GM19395 (cell line): ENCODE measurements at regions not wholly inside any gene's neighbourhood (a gene's known extent, or its start where the extent isn't known, plus 50 kb on each side); places are given as distances from the start of the nearest gene placed in this dataset.
"Not testable (repeated sequence)": the region's sequence is repeated elsewhere in the genome, so short reads cannot be mapped to it uniquely, and the experiment has no call there.

Source experiments
- ATAC-seq: cut with Tn5 transposase; IDR thresholded peaks from one replicate; pipeline ENCODE4 v1.9.1; 2021; ENCODE audit warnings: mild to moderate bottlenecking, moderate library complexity; ENCODE audit not compliant: unreplicated experiment

GRCh38 chr21:28483301-28484035 lies 509.2 kb downstream of the LTN1 start:
- ATAC-seq: no peak

DNA sequence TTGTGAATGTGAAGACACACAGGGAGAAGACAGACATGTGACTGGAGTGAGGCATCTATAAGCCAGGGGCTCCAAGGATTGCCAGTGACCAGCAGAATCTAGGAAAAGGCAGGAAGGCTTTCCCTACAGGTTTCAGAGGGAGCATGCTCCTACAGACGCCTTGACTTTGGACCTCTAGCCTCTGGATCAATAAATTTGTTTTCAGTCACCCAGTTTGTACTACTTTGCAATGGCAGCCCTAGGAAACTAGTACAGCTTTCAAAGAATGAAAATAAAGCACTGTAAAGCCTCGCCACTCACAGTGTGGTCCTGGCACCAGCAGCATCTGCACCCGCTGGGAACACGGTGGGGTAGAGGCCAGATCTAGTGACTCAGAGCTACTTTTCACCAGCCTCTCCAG lies 510.0 kb downstream of the LTN1 start:
- ATAC-seq: no peak

DNA sequence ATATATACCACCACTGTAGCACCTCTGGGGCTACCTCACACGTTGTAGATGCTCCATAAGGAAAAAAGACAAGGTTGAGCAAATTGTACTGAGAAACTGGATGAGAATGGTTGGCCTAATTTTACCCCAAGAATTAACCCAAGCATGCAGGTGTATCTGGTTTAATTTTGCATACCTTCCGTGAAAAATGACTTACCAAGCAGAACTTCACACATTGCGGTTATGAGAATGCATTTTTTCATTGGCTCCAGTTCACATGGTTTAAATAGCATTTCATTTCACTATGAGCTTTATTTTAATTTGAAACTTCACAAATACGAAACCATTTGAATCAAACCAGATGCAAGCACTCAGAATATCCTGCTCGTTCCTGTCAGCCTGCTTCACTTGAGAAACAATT lies 512.2 kb downstream of the LTN1 start:
- peak; percentile 73 for ATAC-seq

DNA sequence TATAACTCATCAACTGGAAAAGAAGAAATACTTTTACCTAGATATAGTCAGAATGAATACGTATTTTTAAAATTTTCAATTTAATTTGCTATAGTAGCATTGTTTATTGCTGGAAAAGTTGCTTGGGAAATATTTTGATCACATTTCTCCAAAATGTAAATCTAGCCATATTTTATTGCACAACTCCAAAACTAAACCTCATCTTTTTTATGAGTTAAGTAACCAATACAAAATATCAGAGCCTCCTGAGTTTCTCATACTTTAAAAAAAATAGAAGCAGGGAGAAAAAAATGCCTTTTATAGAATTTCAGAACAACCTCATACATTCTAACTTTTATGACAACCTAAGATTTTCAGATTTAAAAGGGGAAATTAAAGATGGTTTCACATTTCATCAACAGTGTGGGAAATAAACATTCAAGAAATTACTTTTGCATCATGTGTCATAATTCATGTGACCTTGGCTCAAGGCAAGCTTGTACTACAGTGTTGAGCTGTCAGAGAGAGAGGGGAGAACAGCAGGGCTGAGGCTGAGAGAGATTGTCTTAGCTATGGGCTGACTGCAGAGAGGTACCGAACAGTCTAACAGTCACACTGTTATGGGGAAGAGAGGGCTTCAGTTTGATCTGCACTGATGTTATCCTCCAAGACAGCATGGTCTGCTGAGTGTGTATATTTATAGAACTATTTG lies 519.0 kb downstream of the LTN1 start:
- peak; percentile 64 for ATAC-seq

DNA sequence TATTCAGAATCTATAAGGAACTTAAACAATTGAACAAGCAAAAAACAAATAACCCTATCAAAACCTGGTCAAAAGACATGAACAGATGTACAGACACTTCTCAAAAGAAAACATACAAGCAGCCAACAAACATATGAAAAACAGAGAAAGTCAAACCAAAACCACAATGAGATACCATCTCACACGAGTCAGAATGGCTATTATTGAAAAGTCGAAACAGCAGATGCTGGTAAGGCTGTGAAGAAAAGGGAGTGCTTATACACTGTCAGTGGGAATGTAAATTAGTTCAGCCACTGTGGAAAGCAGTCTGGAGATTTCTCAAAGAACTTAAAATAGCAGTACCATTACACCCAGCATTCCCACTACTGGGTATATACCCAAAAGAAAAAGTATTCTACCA lies 520.1 kb downstream of the LTN1 start:
- not testable (repeated sequence) for ATAC-seq

DNA sequence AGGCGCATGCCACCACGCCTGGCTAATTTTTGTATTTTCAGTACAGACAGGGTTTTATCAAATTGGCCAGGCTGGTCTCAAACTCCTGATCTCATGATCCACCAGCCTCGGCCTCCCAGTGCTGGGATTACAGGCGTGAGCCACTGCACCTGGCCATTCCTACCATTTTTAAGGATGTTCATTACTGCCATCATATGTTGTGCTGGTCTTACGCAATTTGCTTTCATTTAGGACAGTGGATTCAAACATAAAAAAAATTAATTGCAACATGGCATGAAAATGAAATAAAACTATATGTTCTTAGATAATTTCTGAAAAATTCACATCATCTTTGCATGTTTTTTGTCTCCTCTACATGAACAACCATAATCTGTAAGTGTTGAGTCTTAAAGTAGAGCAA lies 527.7 kb downstream of the LTN1 start:
- ATAC-seq: no peak

DNA sequence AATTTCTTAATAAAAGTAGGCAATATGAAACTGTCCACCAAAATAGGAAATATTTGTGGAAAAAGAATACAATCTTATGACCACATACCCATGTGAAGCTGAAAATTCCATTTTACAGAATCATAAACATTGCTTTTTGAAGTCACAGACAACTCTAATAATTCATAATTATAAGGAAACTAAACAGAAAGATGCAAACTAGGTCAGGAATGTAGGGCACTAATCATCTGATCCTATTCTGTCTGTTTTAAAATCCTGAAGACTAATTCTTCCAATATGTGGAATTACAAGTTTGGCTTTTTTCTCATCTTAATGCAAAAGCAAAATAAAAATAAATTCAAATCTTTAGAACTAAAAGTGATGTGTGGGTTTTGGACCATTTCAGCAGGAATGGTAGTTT lies 528.6 kb downstream of the LTN1 start:
- no peak for ATAC-seq

- no peak for ATAC-seq
These were observed 533.5 kb downstream of the LTN1 start for GRCh38 chr21:28459193-28459592.

DNA sequence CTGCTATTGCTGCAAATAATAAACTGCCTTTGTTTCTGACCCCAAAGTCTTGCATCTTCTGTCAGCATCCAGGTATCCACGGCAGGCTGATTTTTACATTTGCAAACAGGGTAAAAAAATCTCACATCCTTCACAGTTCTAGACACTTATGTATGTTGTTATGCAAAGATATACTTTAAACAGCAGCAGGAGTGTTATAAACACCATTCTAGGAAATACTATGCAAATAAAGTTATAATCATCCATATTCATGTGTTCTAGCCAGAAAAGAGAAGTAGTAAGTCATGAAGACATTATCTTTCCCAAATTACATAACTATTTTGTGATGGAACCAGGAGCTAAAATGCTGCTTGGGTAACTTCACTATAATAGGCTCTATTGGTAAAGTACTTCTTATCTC lies 534.2 kb downstream of the LTN1 start:
- ATAC-seq: no peak

DNA sequence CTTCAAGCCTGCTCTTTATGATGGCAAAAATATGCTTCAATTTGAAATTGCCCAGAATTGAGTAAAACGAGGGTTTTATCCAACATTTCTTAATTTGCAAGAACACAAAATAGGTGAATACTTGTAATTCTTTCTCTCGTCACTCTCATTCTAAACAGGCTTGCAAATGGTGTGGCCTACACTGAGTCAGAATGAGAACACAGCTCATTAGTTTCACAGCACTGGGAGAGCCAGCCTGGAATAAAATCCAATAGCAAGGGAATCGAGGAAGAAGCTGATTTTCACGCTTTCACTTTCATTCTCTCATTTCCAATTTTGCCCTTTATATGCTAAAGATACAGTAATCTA lies 537.5 kb downstream of the LTN1 start:
- no peak for ATAC-seq

DNA sequence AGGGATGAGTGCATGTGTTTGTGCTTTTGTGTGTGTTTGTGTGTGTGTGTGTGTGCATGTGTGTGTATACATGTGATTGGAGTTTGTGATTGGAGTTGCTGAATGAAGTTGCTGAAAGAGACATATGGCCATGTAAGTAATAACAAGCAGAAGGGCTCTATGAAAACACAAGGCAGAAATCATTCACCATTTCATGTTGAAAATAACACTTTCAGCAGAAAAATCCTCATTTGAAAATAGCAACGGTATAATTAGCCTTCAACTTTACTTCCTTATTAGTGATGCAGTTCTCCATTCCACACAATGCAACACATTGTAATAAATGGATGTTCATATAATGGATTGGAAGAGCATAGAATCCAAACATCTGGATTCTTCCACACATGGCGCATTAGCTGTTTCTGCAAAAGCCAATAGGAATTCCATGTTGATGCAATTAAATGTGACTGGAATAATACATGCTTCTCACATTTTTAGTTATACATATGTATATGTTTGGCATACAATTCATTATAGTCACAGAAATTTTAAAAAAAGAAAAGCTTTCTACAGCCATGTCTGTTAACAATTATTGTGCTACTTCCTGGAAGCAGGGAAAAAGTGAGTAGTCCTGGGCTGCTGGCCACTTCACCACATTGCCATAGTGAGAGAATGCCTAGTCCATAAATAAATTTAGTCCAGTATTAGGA lies 538.0 kb downstream of the LTN1 start:
- no peak for ATAC-seq

DNA sequence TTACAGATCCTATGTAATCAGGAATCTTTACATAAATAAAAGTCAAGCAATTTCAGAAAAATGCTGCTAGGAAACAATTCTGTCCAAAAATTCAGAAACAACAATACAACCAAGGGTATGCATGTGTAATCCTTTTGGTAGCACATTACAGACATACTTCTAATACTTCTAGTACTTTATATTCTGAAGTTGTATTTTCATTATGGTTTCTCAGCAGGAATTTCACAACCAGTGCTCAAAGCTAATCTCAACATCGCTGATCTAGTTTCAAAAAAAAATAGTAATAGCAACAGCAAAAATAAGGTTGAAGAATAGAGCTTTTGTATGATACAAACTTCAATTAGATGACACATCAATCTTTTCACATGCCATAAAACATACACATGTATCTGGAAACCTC lies 545.2 kb downstream of the LTN1 start:
- ATAC-seq: no peak

GRCh38 chr21:28445141-28445830 lies 547.4 kb downstream of the LTN1 start:
- no peak for ATAC-seq

GRCh38 chr21:28444557-28444956 lies 548.1 kb downstream of the LTN1 start:
- no peak for ATAC-seq

DNA sequence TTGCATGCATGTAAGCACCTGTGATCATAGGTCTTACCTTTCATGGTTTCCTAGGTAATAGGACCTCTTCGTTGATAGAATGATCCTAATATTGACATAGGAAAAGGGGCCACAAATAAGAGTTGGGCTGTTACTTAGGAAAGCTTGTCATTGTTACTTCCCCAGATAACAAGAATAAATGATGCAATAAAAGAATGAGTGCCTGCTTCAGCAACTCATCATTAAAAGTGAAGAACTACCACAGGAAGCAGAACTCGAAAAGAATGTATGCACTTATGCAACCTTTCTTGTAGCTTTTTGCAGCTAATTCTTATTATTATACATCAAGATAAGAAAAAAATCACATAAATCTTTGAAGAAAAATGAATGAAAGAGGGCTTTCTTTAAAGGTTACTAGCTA lies 548.6 kb downstream of the LTN1 start:
- no peak for ATAC-seq

DNA sequence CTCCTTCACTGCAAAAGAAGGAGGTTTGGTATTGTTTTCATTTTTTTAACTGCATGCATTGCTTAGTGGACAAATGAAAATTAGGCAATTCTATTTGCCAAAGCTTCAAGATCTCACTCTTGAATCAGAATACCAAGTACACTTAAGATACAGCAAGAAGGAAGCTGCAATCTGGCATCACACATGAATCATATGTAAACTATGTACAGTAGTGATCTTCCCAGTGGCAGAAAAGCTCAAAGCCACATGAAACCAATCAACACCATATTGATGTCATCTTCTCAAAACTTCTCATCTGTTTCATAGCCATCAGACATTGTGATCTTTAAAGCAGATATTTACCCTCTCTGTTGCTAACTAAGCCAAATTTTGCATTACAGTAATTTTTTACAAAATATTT lies 550.1 kb downstream of the LTN1 start:
- no peak for ATAC-seq

DNA sequence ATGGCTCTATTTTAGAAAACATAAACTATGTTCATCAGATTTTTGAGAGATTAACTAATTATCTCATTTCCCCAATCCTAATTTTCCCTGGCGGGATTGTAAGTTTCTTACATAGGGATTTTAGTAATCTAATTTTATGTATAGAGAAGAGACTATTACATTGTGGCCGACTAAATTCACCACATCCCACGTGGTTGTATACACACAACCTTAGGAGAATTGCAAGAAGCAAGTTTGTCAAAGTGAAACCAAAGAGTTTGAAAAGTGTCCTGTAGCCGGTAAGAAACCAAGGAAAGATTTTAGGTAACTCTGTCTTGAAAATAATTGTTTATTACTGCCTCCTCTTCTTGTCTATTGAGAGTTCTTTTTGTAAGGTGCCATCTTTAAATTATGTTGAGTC lies 550.6 kb downstream of the LTN1 start:
- no peak for ATAC-seq

DNA sequence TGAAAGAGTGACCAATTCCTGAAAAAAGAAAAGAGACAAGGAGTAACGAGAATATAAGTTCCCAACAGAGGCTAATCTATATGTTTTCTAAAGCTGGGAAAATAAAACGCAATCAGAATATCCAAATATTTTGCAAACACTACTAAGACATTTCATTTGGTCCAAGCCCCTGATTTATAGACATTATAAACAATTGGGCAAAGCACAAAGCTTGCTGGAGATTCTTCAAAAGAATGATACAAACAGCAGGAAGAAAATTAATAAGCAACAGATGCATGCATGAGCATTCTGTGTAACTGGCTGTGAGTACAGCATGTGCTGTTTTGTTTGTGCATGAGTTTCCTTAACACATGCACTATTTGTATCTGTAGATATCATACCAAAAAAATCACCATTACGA lies 552.9 kb downstream of the LTN1 start:
- no peak for ATAC-seq

- no peak for ATAC-seq
These were observed 553.4 kb downstream of the LTN1 start for GRCh38 chr21:28439251-28439650.

DNA sequence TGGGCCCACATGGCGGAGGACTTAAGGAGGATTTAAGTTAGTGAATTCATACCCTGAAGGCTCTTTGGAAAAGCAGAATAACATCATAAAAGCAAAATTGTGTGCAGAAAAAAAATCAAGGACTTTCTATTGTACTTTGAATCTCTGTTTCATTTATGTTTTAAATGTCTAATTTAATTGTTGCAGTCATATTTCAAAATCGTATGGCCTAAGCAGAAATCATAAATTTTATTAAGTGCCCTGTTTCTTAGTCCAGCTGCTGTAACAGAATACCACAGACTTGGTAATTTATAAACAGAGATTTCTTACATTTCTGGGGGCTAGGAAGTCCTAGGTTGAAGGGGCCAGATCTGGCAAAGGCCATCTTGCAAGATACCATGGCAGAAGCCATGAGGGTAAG lies 555.6 kb downstream of the LTN1 start:
- no peak for ATAC-seq

DNA sequence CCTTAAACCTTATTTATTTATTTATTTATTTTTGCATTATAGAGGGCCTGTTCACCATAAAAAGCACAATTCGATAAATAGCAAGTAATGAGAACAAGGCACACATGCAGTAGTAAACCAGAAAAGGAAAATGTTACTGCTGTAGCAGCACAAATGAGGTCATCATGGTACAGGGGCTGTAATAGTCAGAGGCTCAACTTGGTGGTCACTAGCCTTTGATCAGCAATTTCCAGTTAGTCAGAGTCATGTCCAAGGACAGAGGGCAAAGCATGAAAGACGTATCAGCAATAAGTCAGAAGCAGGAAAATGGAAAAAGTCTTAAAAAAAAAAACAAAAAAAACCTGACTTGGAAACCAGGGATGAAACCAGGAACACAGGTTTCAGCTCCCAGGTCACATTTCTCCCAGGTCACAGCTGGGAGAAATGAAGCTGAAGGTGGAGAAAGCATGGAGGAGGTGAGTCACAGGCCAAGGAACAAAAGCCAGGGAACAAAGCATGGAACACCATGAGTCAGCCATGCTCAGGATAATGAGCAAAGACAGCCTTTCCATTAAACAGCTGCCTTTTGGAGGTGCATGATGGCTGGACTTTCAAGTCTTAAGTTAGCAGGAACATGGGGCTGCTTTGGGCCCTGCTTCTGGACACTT lies 556.3 kb downstream of the LTN1 start:
- ATAC-seq: no peak
